H7 (cell line): ENCODE measurements at regions not wholly inside any gene's neighbourhood (a gene's known extent, or its start where the extent isn't known, plus 50 kb on each side); places are given as distances from the start of the nearest gene placed in this dataset.
"Not testable (repeated sequence)": the region's sequence is repeated elsewhere in the genome, so short reads cannot be mapped to it uniquely, and the experiment has no call there.

Experiments used
- DNase-seq: peaks from one replicate; pipeline ENCODE4 v3.0.0; 2012
- H3K27me3 ChIP-seq: 2 replicates; pipeline ENCODE4 v1.6.0; 2011; ENCODE audit warnings: mild to moderate bottlenecking, low read length; ENCODE audit not compliant: control insufficient read depth, insufficient read depth
- H3K36me3 ChIP-seq: replicated peaks from 2 replicates; pipeline ENCODE4 v1.5.1; 2011; ENCODE audit warnings: low read length; ENCODE audit not compliant: control insufficient read depth, insufficient read depth
- H3K4me3 ChIP-seq: 2 replicates; pipeline ENCODE4 v1.5.1; 2011; ENCODE audit warnings: low read depth, mild to moderate bottlenecking, control low read depth, low read length, moderate library complexity; ENCODE audit not compliant: insufficient read depth

GRCh38 chr3:8156138-8156537 lies 345.5 kb upstream of the LMCD1 start:
- no peak for DNase-seq
- no peaks in the 10 kb centered on the region for H3K27me3 ChIP-seq
- H3K4me3 ChIP-seq: no peak overlapping the region
- H3K36me3 ChIP-seq: no peaks in the 10 kb centered on the region

- no peak for DNase-seq
- Histone ChIP-seq H3K4me3 (no peak overlapping the region), H3K36me3 (no peaks in the 10 kb centered on the region), H3K27me3 (no peaks in the 10 kb centered on the region)
Observed at GRCh38 chr3:8156831-8157230, 344.8 kb upstream of the LMCD1 start.

GRCh38 chr3:8157640-8158039 lies 344.0 kb upstream of the LMCD1 start:
- no peak overlapping the region for H3K4me3 ChIP-seq
- no peaks in the 10 kb centered on the region for H3K27me3 ChIP-seq

GRCh38 chr3:8164145-8164544 lies 337.5 kb upstream of the LMCD1 start:
- no peak for DNase-seq
- Histone ChIP-seq H3K27me3 (no peaks in the 10 kb centered on the region), H3K36me3 (no peaks in the 10 kb centered on the region), H3K4me3 (no peak overlapping the region)

More at GRCh38 chr3:8157640-8158039, 344.0 kb upstream of the LMCD1 start:
- DNase-seq: no peak
- H3K36me3 ChIP-seq: no peaks in the 10 kb centered on the region

- Histone ChIP-seq H3K4me3 (no peak overlapping the region), H3K36me3 (no peaks in the 10 kb centered on the region), H3K27me3 (no peaks in the 10 kb centered on the region)
- DNase-seq: no peak
Observed at GRCh38 chr3:8166014-8166413, 335.6 kb upstream of the LMCD1 start.

- Histone ChIP-seq H3K4me3 (no peak overlapping the region), H3K27me3 (no peaks in the 10 kb centered on the region), H3K36me3 (no peaks in the 10 kb centered on the region)
- no peak for DNase-seq
Observed at GRCh38 chr3:8170971-8171508, 330.6 kb upstream of the LMCD1 start.

GRCh38 chr3:8173892-8174291 lies 327.7 kb upstream of the LMCD1 start:
- Histone ChIP-seq H3K4me3 (no peak overlapping the region), H3K36me3 (no peaks in the 10 kb centered on the region), H3K27me3 (no peaks in the 10 kb centered on the region)
- no peak for DNase-seq

- not testable (repeated sequence) for H3K36me3 ChIP-seq, DNase-seq, H3K27me3 ChIP-seq
- H3K4me3 ChIP-seq: peak overlapping the region; percentile 15; the same call in 1 of the 2 replicates
Observed at GRCh38 chr3:8176759-8177483, 324.7 kb upstream of the LMCD1 start.

- not testable (repeated sequence) for DNase-seq, H3K27me3 ChIP-seq, H3K36me3 ChIP-seq
- H3K4me3 ChIP-seq: peak overlapping the region; percentile 8; the same call in 1 of the 2 replicates
Observed at GRCh38 chr3:8178516-8178915, 323.1 kb upstream of the LMCD1 start.

GRCh38 chr3:8182904-8183303 lies 318.7 kb upstream of the LMCD1 start:
- Histone ChIP-seq H3K4me3 (no peak overlapping the region), H3K36me3 (no peaks in the 10 kb centered on the region), H3K27me3 (no peaks in the 10 kb centered on the region)
- no peak for DNase-seq

- no peaks in the 10 kb centered on the region for H3K27me3 ChIP-seq
- no peak for DNase-seq
- H3K4me3 ChIP-seq: no peak overlapping the region
- H3K36me3 ChIP-seq: no peaks in the 10 kb centered on the region
Observed at GRCh38 chr3:8183627-8184026, 318.0 kb upstream of the LMCD1 start.

GRCh38 chr3:8186213-8186612 lies 315.4 kb upstream of the LMCD1 start:
- Histone ChIP-seq H3K36me3 (no peaks in the 10 kb centered on the region), H3K27me3 (no peaks in the 10 kb centered on the region), H3K4me3 (no peak overlapping the region)
- DNase-seq: no peak

GRCh38 chr3:8187996-8188395 lies 313.6 kb upstream of the LMCD1 start:
- Histone ChIP-seq H3K4me3 (no peak overlapping the region), H3K27me3 (no peaks in the 10 kb centered on the region), H3K36me3 (no peaks in the 10 kb centered on the region)
- no peak for DNase-seq

- DNase-seq: no peak
- Histone ChIP-seq H3K4me3 (no peak overlapping the region), H3K27me3 (no peaks in the 10 kb centered on the region), H3K36me3 (no peaks in the 10 kb centered on the region)
Observed at GRCh38 chr3:8189051-8189450, 312.6 kb upstream of the LMCD1 start.

- no peak for DNase-seq
Observed at GRCh38 chr3:8191406-8191805, 310.2 kb upstream of the LMCD1 start.

More at GRCh38 chr3:8191406-8191805, 310.2 kb upstream of the LMCD1 start:
- H3K36me3 ChIP-seq: no peaks in the 10 kb centered on the region
- H3K4me3 ChIP-seq: no peak overlapping the region
- H3K27me3 ChIP-seq: no peaks in the 10 kb centered on the region
